DND-41 (cell line): ENCODE measurements at regions not wholly inside any gene's neighbourhood (a gene's known extent, or its start where the extent isn't known, plus 50 kb on each side); places are given as distances from the start of the nearest gene placed in this dataset.

Experiments
- CTCF ChIP-seq: IDR thresholded peaks from 2 replicates; pipeline ENCODE4 v1.5.1; 2012; ENCODE audit warnings: borderline replicate concordance, low read length, moderate library complexity, mild to moderate bottlenecking; ENCODE audit not compliant: poor library complexity, severe bottlenecking; ENCODE audit errors: extremely low read depth
- EZH2 ChIP-seq: IDR thresholded peaks from 3 replicates; pipeline ENCODE4 v1.6.1; 2012; ENCODE audit warnings: borderline replicate concordance, low read depth, mild to moderate bottlenecking, moderate library complexity, low read length, inconsistent platforms; ENCODE audit not compliant: severe bottlenecking

- TF ChIP-seq EZH2, result no peak
- no peak for TF ChIP-seq CTCF
These were observed 421.9 kb downstream of the CDH10 start for GRCh38 chr5:24222876-24223275.
